ENCODE measurements at regions not wholly inside any gene's neighbourhood (a gene's known extent, or its start where the extent isn't known, plus 50 kb on each side); places are given as distances from the start of the nearest gene placed in this dataset.

GRCh38 chr5:153888781-153889180 lies 149.9 kb downstream of the FAM114A2 start:
- no peak for TF ChIP-seq CTCF (conservative IDR thresholded peaks at IDR 0.05; ENCODE audit: low read depth, low read length)
- TF ChIP-seq POLR2A (IDR thresholded peaks at IDR 0.05; ENCODE audit: low read depth, low read length) = no peak
- no peak for TF ChIP-seq FOS (IDR thresholded peaks at IDR 0.05; ENCODE audit: low read depth, low read length)
- no peak for TF ChIP-seq CEBPB (IDR thresholded peaks at IDR 0.05; ENCODE audit: low read depth, low read length)
- TF ChIP-seq, protein P1, sequence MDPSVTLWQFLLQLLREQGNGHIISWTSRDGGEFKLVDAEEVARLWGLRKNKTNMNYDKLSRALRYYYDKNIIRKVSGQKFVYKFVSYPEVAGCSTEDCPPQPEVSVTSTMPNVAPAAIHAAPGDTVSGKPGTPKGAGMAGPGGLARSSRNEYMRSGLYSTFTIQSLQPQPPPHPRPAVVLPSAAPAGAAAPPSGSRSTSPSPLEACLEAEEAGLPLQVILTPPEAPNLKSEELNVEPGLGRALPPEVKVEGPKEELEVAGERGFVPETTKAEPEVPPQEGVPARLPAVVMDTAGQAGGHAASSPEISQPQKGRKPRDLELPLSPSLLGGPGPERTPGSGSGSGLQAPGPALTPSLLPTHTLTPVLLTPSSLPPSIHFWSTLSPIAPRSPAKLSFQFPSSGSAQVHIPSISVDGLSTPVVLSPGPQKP (IDR thresholded peaks at IDR 0.05; ENCODE audit: borderline replicate concordance, low read depth, low read length) = no peak
- TF ChIP-seq RAD21 (IDR thresholded peaks at IDR 0.05; ENCODE audit: low read length) = no peak
- no peak for TF ChIP-seq USF2 (IDR thresholded peaks at IDR 0.05; ENCODE audit: low read depth, low read length)
- no peak for TF ChIP-seq BHLHE40 (IDR thresholded peaks at IDR 0.05; ENCODE audit: low read depth, low read length)
- TF ChIP-seq MAFK (IDR thresholded peaks at IDR 0.05; ENCODE audit: low read depth, low read length) = no peak
- no peak for TF ChIP-seq RCOR1 (IDR thresholded peaks at IDR 0.05; ENCODE audit: insufficient replicate concordance, low read length)

Measured in IMR-90 (cell line).